HG03139 (cell line): ENCODE measurements at regions not wholly inside any gene's neighbourhood (a gene's known extent, or its start where the extent isn't known, plus 50 kb on each side); places are given as distances from the start of the nearest gene placed in this dataset.
A peak's percentile ranks its signal among the peaks of the same experiment; 100 is the strongest.
"Not testable (repeated sequence)": the region's sequence is repeated elsewhere in the genome, so short reads cannot be mapped to it uniquely, and the experiment has no call there.

Experiments
- ATAC-seq: cut with Tn5 transposase; IDR thresholded peaks from one replicate; pipeline ENCODE4 v1.9.1; 2021; ENCODE audit not compliant: unreplicated experiment

DNA sequence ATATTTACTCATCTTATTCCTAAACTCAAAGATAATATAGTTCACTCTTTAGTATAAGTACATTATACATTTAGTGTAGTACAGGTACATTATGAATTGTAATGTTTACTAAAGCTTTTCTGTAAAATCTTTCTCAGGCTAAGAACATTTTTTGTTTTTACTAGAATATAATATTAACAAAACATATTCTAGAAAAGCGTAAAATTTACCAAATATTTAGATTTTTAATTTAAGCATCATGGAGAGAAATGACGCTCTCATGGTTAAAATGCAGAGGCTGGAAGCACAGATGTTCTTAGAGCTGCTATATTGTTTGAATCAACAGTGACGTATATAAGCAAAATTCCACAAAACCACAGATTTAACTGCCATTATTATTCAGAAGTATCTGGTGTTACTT, 54.7 kb upstream of the NBPF15 start:
- not testable (repeated sequence) for ATAC-seq

DNA sequence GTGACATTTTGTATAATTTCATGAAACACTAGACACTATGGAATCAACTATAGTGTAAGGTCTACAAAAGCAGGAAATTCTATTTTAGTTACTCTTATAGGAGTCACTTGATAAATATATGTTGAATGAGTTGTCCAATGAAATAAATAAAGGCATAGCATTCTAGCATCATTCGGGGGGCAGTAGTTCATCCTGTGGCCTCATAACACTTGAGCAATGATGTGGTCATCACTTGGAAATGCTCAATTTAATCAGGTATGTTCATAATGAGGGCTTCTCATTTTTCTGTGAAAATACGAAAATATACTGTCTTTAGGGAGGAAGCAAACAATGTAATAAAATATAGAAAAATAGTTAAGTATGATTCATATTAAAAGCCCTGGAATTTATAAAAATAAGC, 55.4 kb upstream of the NBPF15 start:
- ATAC-seq: not testable (repeated sequence)

DNA sequence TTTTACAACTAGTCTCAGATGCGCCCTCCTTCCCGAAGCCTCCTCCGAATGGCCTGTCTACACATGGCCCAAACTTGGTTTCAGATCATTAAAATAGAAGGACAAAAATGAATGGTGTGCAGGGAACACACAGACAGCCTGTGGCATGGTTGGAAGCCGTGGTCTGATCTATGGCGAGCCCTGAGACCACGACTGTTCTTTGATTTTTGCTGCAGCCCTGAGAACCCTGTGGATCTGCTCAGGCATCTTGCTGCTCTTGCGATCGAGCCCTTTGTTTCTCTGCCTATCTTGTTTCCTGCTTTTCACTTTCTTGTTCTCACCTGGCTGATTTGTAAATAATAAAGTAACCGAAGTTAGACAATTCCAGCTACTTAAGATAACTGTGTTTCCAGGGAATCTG, 57.0 kb upstream of the NBPF15 start:
- not testable (repeated sequence) for ATAC-seq

DNA sequence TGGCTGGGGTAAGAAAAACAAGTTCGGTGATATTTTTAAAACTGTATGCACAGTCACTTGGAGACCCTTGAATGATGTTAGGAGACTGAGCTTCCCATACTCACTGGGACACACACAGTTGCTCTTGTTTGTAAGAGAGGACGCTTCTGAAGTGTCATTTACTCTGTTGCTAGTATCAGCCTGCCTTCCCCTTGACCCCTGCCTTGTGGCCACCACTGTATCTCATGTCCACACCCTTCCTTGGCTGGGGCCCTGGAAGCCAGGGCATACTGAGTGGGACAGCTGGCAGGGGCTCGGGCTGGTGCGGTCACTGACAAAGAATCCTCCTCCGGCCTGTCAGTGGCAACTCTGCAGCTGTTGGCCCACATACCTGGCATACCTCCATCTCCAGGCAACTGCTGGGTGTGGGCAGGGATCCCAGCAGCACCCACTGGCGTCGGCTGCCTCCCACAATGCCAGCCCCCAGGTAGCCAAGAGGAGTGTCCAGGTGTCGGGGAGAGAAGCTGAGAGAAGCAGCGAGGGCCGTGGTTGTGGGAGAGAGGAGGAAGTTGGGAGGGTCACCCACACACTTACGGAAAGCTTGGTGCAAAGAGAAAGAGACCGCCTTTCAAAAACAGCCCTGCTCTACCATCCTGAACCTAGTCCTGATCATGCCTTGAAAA, 58.2 kb upstream of the NBPF15 start:
- not testable (repeated sequence) for ATAC-seq

DNA sequence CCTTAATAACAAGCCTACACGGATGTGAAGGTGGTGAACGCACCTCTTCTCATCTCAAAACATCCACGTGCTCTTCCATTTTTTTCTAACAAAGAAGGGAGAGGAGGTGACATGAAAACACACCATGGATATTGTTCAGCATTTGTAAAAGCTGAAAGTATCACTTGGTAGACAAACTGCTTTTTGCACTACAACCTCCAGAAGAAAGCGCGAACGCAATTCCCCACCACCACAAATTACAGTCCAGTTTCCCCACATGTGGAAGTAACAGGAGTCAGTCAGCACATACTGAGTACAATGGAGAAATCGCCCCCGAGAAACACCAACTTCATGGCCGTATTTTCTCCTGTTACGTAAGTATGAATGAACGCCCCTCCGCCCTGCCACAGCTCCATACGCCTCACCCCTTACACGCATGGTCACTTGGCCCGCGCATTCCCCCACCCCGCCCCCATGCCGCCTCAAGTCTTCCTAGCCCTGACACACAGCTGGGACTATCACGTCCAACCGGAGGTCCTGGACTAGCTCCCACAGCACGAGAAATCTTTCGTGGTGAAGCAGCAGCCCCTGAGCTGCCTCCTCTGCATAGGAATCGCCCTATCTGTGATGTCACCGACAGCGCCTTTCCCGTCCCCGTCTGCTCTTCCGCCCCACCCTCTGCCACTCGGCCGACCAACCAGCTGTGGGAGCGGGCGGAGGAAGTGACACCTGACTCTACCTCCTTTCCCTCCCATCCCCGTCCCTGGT, 62.4 kb upstream of the NBPF15 start:
- peak; percentile 82 for ATAC-seq

DNA sequence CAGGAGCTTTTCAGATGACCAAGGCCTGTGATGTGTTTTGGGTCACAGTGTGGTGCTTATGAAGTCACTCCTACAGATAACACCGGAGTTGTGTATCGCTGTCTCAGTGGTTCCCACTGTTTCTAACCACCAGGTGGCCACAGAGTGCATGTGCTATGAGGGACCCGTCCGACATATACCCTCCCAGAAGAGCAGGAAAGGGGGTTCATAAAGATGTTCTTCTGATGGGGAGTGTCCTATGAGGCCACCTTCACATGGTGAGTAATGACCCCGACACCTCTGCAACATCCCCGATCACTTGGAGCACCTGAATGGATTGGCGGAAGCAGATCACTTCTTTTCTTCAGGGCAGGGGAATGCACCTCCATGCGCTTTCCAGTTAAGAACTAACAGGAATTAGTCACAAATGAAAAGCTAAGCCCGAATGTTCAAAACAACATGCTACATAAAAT, 60.5 kb upstream of the PPIAL4F start:
- not testable (repeated sequence) for ATAC-seq

DNA sequence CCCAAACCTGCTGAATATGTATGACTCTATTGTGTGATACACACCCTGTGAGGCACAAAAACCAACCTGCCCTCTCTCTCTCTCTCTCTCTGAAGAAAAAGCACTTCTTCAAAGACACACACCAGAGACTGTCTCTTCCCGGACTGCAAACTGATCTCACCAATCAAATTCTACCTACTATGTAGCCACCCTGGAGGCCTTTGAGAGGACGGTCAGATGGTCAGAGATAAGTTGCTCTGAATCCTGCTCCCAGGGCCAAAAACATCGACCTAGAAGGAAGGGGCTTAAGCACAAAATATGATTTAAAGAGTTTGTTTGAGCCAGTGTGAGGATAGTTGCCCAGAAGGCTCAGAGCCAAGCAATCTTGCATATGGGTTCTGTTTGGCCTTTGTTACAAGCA, 59.2 kb upstream of the PPIAL4F start:
- ATAC-seq: not testable (repeated sequence)

DNA sequence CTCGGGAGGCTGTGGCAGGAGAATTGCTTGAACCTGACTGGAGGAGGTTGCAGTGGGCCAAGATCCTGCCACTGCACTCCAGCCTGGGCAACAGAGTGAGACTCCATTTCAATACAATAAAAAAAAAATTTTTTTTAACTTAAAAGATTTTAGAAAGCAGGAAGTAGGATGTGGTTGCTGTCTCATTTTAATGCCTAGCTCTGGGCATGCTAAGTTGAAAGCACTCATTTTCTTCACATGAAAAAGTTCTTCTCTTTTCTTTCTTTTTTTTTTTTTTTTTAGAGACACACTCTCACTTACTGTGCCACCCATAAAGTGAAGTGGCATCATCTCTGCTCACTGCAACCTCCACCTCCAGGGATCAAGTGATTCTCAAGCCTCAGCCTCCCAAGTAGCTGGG, 58.4 kb upstream of the PPIAL4F start:
- not testable (repeated sequence) for ATAC-seq

DNA sequence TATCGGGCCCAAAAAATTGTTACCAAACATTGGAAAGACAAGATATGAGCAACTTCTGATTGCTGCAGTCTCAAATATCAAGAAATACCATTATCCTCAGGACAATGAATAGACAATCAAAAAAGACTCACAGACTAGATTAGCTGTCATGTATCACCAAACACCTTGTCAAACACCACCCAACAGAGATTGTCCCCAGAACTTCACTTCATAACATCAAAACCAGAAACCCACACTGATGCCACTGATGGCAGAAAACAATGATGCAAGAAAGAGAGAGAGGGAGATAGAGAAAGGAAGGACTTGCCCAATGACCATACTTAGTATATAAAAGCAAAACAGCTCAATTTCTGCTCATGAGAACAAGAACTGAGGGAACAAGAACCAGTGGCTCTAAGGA, 56.0 kb upstream of the PPIAL4F start:
- not testable (repeated sequence) for ATAC-seq

DNA sequence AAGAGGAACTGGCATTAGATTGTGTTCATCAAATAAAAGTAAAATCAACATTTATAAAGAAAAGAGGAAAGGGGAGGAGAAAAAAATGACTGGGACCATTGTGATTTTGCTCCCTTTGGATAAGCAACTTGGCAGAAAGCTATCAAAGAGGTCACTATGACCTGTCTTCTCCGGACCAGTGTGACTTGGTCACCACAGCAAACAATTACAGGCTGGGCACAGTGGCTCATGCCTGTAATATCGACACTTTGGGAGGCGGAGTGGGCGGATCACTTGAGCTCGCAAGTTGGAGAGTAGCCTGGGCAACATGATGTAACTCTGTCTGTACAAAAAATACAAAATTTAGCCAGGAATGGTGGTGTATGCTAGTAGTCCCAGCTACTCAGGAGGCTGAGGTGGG, 55.5 kb upstream of the PPIAL4F start:
- not testable (repeated sequence) for ATAC-seq

DNA sequence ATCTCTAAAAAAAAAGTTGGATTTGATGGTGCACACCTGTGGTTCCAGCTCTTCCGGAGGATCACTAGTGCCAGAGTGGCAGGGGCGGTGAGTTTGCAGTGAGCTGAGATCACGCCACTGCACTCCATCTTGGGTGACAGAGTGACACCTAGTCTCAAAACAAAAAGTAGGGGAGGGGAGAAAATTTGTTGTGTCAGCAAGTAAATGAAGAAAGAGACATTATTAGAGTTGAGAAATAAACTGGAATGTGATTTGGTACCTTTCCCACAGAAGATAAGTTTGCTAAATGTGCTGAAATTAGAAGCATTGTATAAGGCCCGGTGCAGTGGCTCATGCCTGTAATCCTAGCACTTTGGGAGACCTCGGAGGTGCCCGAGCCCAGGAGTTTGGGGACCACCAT, 54.0 kb upstream of the PPIAL4F start:
- not testable (repeated sequence) for ATAC-seq

DNA sequence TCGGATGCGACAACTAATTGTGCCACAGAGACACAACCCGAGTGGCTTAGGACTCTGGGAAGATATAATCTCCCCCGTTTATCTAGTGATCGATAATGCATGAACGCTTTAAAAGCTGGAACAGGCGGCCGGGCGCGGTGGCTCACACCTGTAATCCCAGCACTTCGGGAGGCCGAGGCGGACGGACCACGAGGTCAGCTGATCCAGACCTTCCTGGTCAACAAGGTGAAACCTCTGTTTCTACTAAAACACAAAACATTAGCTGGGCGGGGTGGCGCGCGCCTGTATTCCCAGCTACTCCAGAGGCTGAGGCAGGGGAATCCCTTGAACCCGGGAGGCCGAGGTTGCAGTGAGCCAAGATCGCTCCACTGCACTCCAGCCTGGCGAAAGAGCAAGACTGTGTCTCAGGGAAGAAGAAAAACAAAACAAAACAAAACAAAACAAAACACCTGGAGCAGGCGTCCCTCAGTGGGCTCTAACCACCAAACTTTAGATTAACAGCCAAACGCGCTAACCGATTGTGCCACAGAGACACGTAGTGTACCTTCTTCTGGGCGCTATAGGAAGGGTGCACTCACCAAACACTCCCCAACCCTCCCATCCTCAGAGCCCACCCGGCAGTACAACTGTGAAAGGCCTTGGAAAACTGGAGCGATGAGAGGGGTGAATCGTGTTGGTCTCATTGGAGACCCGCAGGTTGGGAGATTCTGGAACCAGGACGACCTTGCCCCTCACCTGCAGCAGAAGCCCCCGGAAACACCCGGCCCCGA, 53.3 kb upstream of the PPIAL4F start:
- ATAC-seq: not testable (repeated sequence)
